Renal cortical epithelial cell (primary cell): ENCODE measurements at regions not wholly inside any gene's neighbourhood (a gene's known extent, or its start where the extent isn't known, plus 50 kb on each side); places are given as distances from the start of the nearest gene placed in this dataset.
"Not testable (repeated sequence)": the region's sequence is repeated elsewhere in the genome, so short reads cannot be mapped to it uniquely, and the experiment has no call there.

ENCODE experiments used
- DNase-seq: peaks from one replicate; pipeline ENCODE4 v3.0.0-alpha.2; 2011; ENCODE audit warnings: low read depth

DNA sequence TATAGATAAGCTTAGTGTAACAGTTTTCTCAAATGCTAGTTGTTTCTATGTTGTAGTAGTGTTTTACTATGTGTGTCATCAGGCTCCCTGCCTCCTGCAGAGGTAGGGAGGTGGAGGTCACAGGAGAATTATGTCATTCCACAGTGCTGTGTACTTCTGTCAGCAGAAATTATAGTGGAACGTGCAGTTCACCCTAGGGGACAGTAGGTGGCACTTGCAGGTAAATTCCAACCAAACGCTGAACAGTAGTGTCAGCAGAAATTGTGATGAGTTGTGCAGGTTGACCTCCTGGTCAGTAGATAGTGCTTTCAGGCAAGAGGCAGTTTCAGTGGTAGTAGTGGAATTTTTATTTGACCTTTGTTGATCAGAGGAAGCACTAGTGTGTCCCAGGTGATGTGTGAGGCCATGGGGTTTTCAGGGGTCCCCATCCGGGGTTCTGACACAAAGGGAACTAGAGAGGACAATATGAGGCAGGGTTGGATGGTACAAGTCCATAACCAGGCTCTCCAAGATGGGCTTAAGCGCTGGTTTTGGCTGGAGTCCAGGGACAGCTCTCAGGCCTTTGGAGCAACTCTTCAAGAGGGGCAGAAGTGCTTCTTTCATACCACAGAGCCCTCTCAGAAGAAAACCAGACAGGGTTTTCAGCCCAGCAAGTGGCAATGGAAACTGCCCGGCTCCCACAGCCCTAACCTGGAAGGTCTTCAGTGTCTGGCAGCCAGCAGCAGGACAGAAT is 402.9 kb downstream of the CYLC2 start:
- peak; percentile 60 for DNase-seq

DNA sequence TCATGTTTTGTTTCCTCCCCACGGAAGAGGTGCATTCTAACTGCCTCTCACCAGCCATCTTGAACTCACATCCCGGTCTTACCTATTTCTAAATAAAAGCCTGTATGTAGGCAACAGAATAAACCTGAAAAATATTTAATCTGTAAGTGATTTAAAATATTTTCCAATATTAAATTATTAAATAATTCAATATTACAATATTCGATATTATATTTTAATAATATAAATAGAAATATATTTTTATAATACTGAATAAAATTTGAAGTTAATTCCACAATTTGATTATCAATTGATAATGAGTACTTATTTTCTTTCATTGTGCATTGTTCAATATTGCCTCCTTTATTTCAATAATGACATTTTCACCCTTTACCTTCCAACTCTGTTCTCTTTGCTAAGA is 404.4 kb downstream of the CYLC2 start:
- DNase-seq: no peak

DNA sequence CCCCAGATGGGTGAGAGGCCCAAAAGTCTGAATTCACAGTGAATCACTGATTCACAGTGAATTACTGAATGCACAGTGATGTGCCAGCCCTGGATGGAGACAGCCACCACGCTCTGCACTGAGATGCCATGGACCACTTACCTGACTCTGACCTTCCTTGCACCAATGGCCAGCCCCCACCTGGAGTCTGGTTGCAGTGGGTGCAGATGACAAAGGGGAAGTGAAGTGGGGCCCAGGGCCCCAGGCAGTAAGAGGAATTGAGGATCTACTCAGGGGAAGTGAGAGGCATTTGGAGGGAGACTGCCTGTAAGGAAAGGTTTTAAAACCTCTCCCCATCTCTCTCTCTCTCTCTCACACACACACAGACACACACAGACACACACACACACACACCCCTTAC is 412.1 kb downstream of the CYLC2 start:
- no peak for DNase-seq

DNA sequence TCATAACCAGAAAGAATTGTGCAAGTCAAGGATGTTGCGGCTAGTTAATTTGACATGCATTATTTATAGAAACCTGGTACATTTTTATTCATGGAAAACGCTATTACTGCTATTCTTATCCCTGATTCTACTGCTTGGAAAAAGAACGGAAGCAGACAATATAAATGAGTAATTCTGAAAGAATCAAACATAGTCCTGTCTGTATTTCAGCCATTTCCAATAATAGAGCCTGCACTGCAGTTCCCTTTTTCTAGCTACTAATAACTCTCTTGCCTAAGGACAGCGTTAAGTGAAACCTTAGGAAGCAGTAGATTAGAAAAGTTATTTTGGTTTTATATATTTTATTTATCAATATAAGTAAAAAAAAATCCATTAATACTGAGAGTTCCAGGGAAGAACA is 414.9 kb downstream of the CYLC2 start:
- no peak for DNase-seq

DNA sequence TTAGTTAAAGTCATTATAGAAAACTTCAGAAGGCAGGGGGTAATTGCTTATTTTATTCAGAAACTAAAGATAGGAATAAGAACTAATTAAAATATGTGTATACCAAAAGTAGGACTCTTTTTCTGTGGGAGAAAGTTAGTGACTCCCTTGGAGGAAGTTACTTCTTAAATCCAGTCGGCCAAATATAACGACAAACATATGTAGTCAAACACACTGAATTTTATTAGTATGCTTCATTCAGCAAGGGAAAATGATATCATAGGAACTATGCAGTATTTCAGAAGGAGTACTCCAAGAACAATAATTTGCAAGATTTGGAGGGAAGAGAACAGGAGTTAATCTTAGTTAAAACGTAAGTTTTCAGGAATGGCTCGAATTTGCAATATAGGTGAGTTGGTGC is 432.6 kb downstream of the CYLC2 start:
- no peak for DNase-seq

DNA sequence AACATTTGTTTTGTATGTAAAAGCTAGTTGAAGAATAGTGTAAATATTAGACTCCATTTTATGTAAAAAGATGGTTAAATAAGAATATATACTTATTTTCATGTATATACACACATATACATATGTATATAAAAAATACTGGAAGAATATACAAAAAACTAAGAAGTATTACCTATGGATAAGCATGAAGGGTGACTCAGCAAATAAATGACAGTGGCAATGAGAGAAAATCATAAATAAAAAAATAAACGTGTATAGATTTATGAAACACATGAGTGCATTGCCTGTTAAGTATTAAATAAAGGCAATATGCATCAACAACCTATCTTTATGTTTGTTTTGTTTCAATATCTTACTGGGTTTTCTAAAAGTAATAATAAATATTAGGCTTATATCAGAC is 435.3 kb downstream of the CYLC2 start:
- DNase-seq: no peak

DNA sequence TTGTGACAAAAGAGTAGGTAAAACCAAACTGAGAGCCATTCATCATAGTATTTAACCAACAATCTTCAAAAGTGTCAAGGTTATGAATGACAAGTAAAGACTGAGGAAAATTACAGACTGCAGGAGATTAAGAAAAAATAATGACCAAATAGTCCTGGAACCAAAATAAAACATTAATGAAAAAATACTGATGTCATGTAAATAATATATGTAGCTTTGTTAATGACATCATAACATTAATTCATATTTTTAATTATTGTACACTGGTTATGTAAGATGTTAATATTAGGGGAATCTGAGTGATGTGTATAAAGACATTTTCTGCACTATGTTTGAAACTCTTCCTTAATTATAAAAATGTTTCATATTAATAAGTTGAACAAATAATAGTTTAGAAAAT is 436.7 kb downstream of the CYLC2 start:
- DNase-seq: no peak

DNA sequence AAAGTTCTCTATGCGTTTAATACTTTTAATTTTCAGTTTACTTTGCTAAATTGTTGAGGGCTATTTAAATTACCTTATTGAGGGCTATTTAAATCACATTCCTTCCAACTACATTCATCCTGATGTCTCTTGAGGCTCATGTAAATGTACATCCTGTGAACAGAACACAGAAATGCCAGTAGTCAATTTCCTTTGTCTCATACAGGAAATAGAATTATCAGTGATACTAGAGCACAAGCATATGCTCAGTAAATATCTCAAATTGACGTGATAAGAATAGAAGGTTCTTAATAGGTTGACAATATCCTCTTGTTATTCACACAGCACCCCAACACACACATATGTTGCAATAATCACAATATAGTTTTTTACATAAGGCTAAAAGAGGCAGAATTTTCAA is 449.0 kb downstream of the CYLC2 start:
- DNase-seq: no peak

DNA sequence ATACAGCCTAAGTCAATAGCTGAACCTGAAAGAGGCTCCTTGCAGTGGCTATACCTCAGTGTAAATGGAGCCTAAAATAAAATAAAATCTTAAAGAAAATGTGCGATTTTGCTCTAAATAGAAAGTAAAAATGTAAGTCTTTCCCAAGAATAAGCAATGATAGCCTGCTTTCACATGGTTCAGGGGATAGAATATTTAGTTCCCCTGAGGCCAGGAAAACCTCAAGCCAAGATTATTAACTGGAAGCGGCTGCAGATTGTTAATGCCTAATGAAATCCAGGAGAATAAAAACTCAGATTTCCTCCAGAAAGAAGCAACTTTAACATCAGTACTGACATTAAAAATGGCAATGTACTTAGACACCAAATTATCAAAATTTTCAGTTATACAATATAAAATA is 463.7 kb downstream of the CYLC2 start:
- no peak for DNase-seq

DNA sequence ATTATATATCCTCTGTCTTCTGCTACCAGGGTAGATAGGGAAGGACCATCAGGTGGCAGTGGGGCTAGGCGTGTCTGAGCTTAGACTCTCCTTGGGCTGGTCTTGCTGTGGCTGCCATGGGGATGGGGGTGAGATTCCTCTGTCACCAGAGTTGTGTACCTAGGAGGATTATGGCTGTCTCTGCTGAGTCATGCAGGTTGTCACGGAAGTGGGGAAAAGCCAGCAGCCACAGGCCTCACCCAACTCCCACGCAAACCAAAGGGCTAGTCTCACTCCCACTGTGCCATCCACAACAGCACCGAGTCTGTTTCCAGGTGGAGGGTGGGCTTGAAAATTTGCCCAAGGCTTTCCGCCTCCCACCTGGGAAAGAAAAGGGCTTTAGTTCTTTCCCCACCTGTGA is 476.1 kb downstream of the CYLC2 start:
- no peak for DNase-seq

DNA sequence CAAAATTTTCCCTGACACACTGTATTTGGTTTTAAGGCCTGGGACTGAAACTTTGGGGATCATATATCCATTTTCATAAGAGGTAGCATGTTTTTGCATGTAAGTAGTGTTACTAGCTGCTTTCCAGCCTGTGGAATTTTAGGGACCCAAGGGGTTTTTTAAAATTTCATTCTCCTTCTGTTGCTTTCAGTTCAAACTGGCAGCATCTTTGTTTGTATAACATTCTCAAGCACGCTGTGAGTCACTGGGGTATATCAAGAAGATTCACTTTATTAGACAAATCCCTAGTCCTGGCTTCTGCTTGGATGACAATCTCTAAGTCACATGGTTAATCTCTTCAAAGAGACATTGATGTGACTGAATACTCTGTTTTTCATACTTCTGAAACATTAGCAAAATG is 479.0 kb downstream of the CYLC2 start:
- no peak for DNase-seq

DNA sequence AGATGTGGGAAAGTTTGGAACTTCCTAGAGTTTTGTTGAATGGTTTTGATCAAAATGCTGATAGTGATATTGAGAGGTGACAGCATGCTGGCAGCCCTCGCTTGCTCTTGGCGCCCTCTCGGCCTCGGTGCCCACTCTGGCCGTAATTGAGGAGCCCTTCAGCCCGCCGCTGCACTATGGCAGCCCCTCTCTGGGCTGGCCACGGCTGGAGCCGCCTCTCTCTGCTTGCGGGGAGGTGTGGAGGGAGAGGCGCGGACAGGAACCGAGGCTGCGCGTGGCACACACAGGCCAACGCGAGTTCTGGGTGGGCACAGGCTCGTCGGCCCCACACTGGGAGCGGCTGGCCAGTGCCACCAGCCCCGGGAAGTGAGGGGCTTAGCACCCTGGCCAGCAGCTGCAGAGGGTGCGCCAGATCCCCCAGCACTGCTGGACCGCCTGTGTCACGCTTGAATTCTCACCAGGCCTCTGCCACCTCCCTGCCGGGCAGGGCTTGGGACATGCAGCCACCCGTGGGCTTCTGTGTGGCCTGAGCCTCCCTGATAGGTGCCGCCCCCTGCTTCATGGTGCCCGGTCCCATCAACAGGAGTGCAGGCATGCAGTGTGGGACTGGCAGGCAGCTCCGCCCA is 488.5 kb downstream of the CYLC2 start:
- DNase-seq: no peak

DNA sequence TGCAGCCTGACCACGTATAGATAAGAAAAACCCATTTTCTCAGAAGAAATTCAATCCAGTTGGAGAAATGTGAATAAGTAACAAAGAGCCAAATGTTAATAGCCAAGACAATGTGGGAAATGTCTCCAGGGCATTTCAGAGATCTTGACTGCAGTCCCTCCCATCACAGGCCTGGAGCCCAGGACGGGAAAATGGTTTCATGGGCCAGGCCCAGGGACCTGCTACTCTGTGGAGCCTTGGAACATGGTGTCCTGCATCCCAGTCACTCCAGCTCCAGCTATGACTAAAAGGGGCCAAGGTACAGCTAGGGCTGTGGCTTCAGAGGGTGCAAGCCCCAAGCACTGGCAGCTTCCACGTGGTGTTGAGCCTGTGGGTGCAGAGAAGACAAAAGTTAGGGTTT is 490.0 kb downstream of the CYLC2 start:
- no peak for DNase-seq

DNA sequence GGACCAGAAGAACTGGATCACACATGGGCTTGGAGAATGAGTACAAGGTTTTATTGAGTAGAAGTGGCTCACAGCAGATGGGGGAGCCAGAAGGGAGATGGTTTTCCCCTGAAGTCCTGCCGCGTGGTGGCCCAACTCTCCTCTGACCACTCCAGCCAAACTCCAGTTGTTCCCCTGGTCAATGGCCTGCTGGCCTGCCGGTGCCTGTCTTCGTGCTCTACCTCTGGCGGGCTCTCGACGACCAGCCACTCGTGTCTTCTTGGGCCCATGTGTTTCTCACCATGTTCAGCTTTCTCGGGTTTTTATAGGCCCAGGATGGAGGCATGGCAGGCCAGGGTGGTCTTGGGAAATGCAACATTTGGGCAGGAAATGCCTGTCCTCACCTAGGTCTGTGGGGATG is 519.6 kb downstream of the CYLC2 start:
- DNase-seq: no peak

DNA sequence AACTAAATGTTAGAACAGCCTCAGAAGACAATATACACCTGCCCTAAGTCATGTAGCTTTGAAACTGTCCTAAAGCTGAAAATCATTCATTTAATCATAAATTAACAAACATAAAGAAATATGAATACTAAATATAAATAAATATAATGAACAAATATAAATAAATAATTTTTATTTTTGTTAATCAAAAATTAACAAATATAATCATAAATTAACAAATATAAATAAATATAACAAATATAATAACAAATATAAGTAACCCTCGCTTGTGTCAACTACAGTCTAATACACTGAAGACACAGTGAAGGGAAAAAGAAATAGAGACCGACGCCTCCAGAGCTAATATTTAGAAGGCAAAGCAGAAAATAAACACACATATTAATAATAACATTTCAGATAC is 527.3 kb downstream of the CYLC2 start:
- DNase-seq: no peak

DNA sequence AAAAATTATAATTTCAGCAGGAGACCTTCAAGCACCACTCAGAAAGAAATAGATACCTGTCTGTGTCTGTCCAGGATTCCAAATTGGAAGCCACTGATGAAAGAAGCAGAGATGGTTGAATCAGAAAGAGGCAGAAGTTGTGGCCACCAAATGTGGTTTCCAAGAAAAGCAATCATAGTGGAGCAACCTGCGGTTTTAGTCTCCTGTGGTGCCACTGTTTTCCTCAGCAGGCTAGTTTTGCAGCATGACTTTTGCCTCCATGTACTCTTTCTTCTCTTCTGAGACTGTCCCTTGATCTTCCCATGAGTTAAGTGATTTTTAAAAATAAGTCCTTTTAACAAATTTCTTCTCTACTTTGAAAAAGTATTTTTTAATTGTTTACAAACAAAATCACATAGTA is 535.8 kb downstream of the CYLC2 start:
- no peak for DNase-seq

DNA sequence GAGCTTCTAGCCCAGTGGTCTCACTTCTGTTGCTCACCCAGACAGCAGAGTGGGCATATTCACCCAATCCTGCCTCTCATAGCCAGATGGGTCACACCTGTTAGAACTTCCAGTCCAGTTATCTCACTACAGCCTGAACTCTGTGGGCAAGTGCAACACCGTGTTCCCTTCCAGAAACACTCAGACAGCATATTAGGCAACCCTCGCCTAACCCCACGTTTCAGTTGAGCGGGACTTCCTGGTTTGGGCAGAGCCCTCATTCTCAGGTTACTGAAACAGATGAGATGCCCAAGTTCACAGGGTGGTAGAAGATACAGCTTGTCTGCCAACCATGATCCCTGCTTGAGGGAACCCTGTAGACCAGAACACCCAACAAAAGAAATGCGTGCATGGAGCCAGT is 538.2 kb downstream of the CYLC2 start:
- DNase-seq: no peak

DNA sequence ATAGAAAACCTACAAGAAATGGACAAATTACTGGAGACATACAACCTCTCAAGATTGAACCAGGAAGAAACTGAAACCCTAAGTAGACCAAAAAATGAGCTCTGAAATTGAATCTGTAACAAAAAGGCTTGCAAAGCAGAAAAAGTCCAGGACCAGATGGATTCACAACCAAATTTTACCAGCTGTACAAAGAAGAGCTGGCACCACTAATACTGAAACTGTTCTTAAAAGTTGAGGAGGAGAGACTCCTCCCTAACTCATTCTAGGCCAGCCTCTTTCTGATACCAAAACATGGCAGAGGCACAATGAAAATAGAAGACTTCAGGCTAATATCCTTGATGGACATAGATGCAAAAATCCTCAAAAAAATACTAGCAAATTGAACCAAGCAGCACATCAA is 542.3 kb downstream of the CYLC2 start:
- no peak for DNase-seq

DNA sequence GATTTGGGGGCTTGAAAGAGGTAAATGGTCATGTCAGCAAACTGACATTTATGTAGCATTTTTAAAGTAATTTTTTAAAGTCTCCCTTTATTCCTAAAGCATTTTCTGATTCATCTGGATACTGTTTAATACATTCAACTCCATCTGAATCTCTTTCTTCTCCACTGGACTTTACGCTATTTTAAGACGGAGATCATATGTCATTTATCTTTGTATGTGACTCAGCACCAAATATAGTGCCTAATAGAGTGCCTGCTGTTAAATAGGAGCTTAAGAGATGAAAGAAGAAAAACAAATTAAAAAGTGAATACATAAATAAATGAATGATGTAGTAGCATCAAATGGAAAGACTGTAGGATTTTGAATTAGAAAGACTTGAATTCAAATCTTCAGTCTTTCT is 548.8 kb upstream of the SMC2 start:
- no peak for DNase-seq

DNA sequence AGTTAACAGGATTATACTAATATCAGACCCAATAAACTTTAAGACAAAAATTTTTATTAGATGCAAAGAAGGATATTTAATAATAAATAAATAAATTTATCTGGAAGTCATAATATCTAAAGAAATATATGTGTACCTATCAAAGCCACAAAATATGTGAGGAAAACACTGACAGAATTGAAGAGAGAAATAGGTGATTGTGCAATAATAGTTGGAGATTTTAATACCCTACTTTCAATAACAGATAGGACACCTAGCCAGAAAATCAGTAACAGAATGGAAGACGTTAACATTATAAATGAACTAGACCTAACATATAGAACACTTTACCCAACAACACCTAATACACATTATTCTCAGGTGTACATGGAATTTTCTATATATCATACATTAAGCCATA is 541.4 kb upstream of the SMC2 start:
- no peak for DNase-seq

DNA sequence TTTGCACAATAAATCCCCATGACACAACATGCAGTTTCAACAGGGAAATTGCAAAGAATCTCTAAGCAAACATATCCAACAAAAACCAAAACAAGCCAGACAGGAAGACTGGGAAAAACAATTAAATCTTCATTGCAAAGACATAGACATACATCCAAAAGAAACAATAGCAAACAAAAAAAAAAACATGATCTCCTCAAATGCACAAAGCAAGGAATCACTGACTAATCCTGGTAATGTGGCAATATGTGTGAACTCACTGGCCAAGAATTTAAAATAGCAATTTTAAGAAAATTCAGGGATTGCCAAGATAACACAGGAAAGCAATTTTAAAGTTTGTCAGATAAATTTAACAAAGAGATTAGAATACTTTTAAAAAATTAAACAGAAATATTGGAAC is 520.1 kb upstream of the SMC2 start:
- DNase-seq: peak; percentile 11

DNA sequence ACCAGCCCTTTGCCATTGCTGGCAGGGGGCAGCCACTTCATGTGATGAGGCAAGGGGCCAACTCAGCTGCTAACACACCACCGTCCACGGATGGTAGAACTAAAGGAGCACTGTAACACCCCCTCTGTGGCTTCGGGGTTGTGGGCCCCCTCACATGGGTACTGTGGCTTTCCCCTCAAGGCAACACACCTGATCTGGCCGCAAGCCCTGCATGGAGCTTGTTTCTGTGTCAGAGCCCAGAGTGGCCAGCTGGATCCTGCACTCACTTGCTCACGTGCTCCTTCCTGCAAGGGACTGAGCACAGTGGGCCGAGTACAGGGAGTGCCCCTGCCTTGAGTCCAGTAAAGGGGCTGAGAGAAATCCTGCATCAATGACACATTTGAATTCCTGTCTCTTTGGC is 507.4 kb upstream of the SMC2 start:
- DNase-seq: no peak

DNA sequence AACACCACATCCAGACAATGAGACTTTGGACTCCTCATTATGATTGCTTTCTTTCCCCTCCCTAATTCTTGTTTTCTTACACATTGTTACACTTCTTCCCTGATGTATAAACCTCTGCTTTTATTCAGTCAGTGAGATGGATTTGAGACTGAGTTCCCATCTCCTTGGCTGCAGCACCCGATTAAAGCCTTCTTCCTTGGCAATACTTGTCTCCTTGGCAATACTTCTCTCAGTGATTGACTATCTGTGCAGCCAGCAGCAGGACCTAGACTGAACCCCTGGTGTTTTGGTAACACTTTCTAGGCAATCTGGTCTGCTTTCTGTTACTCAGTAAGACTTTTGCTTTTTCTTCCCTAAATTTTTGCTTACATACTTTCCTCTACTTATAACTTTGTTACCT is 492.8 kb upstream of the SMC2 start:
- no peak for DNase-seq

DNA sequence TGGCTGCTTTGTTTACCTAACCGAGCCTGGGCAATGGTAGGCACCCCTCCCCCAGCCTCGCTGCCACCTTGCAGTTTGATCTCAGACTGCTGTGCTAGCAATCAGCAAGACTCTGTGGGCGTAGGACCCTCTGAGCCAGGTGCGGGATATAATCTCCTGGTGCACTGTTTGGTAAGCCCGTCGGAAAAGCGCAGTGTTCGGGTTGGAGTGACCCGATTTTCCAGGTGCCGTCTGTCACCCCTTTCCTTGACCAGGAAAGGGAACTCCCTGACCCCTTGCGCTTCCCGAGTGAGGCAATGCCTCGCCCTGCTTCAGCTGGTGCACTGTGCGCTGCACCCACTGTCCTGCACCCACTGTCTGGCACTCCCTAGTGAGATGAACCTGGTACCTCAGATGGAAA is 482.2 kb upstream of the SMC2 start:
- not testable (repeated sequence) for DNase-seq
